ENCODE measurements at regions not wholly inside any gene's neighbourhood (a gene's known extent, or its start where the extent isn't known, plus 50 kb on each side); places are given as distances from the start of the nearest gene placed in this dataset.
A peak's percentile ranks its signal among the peaks of the same experiment; 100 is the strongest.
"Not testable (repeated sequence)": the region's sequence is repeated elsewhere in the genome, so short reads cannot be mapped to it uniquely, and the experiment has no call there.

GRCh38 chr19:14301150-14301549, 80.1 kb upstream of the ADGRE5 start:
- TF ChIP-seq SP1 (IDR thresholded peaks at IDR 0.05) = no peak
- TF ChIP-seq FOXA1 (IDR thresholded peaks at IDR 0.05) = no peak
- TF ChIP-seq NFRKB (IDR thresholded peaks at IDR 0.05) = no peak
- TF ChIP-seq LEF1 (IDR thresholded peaks at IDR 0.05; ENCODE audit: borderline replicate concordance) = no peak
- no peak for TF ChIP-seq ZNF384 (IDR thresholded peaks at IDR 0.05)
- TF ChIP-seq TARDBP (IDR thresholded peaks at IDR 0.05) = no peak
- no peak for TF ChIP-seq FOXM1 (IDR thresholded peaks at IDR 0.05; ENCODE audit: borderline replicate concordance)
- no peak for TF ChIP-seq SUZ12 (IDR thresholded peaks at IDR 0.05)
- TF ChIP-seq, protein P1, sequence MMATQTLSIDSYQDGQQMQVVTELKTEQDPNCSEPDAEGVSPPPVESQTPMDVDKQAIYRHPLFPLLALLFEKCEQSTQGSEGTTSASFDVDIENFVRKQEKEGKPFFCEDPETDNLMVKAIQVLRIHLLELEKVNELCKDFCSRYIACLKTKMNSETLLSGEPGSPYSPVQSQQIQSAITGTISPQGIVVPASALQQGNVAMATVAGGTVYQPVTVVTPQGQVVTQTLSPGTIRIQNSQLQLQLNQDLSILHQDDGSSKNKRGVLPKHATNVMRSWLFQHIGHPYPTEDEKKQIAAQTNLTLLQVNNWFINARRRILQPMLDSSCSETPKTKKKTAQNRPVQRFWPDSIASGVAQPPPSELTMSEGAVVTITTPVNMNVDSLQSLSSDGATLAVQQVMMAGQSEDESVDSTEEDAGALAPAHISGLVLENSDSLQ (IDR thresholded peaks at IDR 0.05) = no peak
- TF ChIP-seq CTBP1 (IDR thresholded peaks at IDR 0.05; ENCODE audit: borderline replicate concordance) = no peak
- DNase-seq (ENCODE audit: extremely low spot score) = no peak
- POLR2A ChIA-PET = no interaction called here
- CTCF ChIA-PET = no interaction called here

GRCh38 chr19:14300303-14300702, 80.9 kb upstream of the ADGRE5 start:
- DNase-seq (ENCODE audit: extremely low spot score) = no peak
- CTCF ChIA-PET = no interaction called here

GRCh38 chr19:14299224-14299827, 81.9 kb upstream of the ADGRE5 start:
- POLR2A ChIA-PET; DNase-seq (ENCODE audit: extremely low spot score); CTCF ChIA-PET: not testable (repeated sequence)

More at GRCh38 chr19:14300303-14300702, 80.9 kb upstream of the ADGRE5 start:
- TF ChIP-seq ARNT (IDR thresholded peaks at IDR 0.05) (no peak), ELF4 (IDR thresholded peaks at IDR 0.05) (no peak), FOXA1 (IDR thresholded peaks at IDR 0.05) (no peak), SP1 (IDR thresholded peaks at IDR 0.05) (no peak), BHLHE40 (IDR thresholded peaks at IDR 0.05; ENCODE audit: borderline replicate concordance) (no peak), TARDBP (IDR thresholded peaks at IDR 0.05) (no peak), ZNF384 (IDR thresholded peaks at IDR 0.05) (no peak), HDGF (IDR thresholded peaks at IDR 0.05; ENCODE audit: borderline replicate concordance) (no peak), CTBP1 (IDR thresholded peaks at IDR 0.05; ENCODE audit: borderline replicate concordance) (no peak), FOXM1 (IDR thresholded peaks at IDR 0.05; ENCODE audit: borderline replicate concordance) (no peak)
- POLR2A ChIA-PET = no interaction called here

DNA sequence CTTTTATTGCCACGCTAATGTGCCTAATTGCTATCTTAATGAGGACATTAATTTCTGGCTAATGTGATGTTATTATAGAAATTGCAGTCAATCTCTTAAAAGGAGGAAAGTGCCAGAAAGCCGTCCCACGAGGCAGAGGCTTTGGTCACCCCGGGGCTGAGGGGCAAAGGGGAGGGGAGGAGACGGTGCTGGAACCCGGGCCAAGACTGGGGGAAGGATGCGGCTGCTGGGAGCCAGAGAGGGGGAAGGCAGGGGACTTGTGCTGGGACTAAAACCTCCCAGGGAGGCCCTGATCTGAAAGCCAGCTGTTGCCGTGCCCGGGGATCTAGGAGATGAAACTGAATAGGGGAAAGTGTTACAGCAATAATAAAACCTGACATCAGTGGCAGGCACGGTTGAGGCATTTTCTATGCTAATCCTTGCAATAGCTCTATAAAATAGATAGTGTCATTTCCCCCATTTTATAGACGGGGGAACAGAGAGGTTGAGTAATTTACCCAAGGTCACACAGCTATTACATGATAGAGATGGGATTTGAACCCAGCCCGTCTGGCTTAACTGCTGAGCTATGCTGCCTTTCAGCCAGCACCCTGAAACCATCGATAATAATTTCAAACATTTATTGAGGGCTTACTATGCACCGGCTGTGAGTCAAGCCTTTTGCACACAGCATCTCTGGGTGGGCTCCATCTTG, 83.2 kb upstream of the ADGRE5 start:
- CTCF ChIA-PET; DNase-seq (ENCODE audit: extremely low spot score); POLR2A ChIA-PET: not testable (repeated sequence)

DNA sequence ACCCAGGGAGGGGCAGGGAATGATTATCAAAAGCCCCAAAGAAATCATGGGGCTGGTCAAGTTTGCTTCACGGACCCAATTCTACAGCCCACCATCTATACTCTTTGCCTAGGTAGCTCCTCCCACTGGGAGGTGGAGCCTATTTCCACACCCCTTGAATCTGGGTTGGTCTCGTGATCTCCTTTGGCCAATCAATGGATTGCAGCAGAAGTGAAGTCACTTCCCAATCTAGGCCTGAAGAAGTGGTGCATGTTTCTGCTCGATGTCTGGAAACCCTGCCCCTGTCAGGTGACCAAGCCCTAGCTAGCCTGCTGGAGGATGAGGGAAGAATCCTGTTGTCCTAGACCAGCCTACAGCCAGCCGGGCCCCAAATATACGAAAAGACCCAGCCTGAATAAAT, 86.3 kb upstream of the ADGRE5 start:
- peak; percentile 31 for DNase-seq (ENCODE audit: extremely low spot score)
- POLR2A ChIA-PET = interaction anchor here (0.7 kb wide), 1 partner anchor 8 kb away, joined by 3 read pairs; no protein-coding TSS in a partner anchor
- CTCF ChIA-PET = not testable (repeated sequence)

GRCh38 chr19:14293816-14294170, 87.5 kb upstream of the ADGRE5 start:
- CTCF ChIA-PET; POLR2A ChIA-PET; DNase-seq (ENCODE audit: extremely low spot score): not testable (repeated sequence)

DNA sequence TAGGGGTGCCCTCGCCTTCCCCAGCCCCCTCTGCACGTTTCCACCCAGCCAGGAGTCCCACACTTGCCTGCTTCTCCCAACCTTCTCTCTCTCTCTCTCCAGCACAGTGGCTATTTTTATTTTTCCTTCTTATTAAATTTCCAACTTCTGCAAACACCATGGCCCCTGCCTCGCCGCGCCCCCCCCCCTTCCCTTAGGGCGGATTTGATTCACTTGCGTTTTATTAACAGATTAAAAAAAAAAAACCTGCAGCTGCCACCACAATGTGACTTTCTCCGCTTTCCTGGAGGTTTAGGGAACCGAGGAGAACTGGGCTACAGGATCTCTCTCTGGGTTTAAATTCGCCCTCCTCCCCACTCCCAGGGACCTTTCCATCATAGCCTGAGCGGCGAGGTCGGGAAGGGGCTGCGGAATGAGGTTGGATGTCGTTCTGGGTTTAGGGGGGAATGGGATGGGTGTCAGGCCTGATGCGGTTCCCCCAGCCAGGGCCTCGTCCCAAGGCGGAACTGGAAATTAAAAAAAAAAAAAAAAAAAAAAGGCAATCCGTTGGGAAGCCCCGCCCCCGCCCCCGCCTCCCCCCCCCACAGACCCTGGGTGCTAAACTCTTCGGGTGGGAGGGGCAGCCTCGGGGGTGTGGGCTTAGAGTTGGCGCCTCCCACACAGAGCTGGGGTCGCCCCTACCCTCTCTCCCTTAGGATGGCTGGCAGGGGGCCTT, 87.3 kb upstream of the ADGRL1 start:
- DNase-seq (ENCODE audit: extremely low spot score); POLR2A ChIA-PET; CTCF ChIA-PET: not testable (repeated sequence)

GRCh38 chr19:14289810-14290209, 83.8 kb upstream of the ADGRL1 start:
- DNase-seq (ENCODE audit: extremely low spot score); CTCF ChIA-PET; POLR2A ChIA-PET: not testable (repeated sequence)

- CTCF ChIA-PET; POLR2A ChIA-PET; DNase-seq (ENCODE audit: extremely low spot score): not testable (repeated sequence)
Measured at GRCh38 chr19:14287837-14288236, 81.9 kb upstream of the ADGRL1 start.

GRCh38 chr19:14286594-14286993, 80.6 kb upstream of the ADGRL1 start:
- DNase-seq (ENCODE audit: extremely low spot score); CTCF ChIA-PET; POLR2A ChIA-PET: not testable (repeated sequence)

GRCh38 chr19:14285726-14286125, 79.8 kb upstream of the ADGRL1 start:
- CTCF ChIA-PET; DNase-seq (ENCODE audit: extremely low spot score); POLR2A ChIA-PET: not testable (repeated sequence)

- DNase-seq (ENCODE audit: extremely low spot score); CTCF ChIA-PET; POLR2A ChIA-PET: not testable (repeated sequence)
Measured at GRCh38 chr19:14283813-14284520, 78.0 kb upstream of the ADGRL1 start.

DNA sequence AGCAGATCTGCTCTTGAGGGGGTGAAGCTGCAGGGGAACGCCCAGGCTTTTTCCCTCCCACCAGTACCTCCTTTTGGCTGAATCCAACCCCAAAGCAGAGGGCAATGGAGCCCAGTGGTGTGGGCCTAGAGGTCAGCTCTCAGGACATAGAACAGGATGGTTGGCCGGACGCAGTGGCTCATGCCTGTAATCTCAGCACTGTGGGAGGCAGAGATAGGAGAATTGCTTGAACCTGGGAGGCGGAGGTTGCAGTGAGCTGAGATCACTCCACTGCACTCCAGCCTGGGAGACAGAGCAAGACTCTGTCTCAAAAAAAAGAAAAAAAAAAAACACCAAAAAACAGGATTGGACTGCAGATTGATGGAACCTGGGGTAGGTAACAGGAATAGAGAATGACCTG, 73.3 kb upstream of the ADGRL1 start:
- DNase-seq (ENCODE audit: extremely low spot score); CTCF ChIA-PET; POLR2A ChIA-PET: not testable (repeated sequence)

Measured in HEK293T (cell line).